ENCODE measurements at regions not wholly inside any gene's neighbourhood (a gene's known extent, or its start where the extent isn't known, plus 50 kb on each side); places are given as distances from the start of the nearest gene placed in this dataset.

DNA sequence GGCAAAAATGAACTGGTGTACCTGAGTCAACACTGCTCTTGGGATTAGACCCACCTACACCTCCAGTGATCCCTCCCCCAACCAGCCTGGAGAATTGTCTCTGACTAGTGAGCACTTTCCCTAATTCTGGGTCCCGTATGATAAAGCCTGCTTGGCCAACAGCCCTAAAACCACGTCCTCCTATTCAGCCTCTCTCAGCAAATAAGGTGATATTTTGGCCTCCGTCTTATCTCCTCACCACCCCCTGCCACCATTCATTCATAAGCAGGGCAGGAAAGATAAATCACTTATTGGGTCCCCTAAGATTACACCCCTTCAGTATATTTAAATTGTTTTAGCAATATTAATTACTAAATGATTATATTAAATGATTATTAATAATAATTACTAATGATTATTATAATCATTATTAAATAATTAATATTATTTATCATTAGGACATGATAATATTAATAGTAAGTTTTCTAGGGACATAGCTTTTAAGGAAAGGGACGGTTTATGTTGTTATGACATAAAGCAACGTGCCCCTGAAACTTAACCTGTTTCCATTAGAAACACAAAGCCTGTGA is 108.0 kb downstream of the DUSP10 start:
- Histone ChIP-seq H3K9me3 (no peaks in the 10 kb centered on the region), H3K4me1 (peaks cover 0 to 10% (median 6%) of the 10 kb centered on the region in 4 donors), H3K36me3 (no peaks in the 10 kb centered on the region), H3K27ac (no peak overlapping the region), H3K27me3 (no peaks in the 10 kb centered on the region), H3K4me3 (no peak overlapping the region)
- DNase-seq = no peak
- intact Hi-C loops (cut with DNase I; ENCODE audit: low total_unique reads) = no loop called here
- TF ChIP-seq, protein P1, sequence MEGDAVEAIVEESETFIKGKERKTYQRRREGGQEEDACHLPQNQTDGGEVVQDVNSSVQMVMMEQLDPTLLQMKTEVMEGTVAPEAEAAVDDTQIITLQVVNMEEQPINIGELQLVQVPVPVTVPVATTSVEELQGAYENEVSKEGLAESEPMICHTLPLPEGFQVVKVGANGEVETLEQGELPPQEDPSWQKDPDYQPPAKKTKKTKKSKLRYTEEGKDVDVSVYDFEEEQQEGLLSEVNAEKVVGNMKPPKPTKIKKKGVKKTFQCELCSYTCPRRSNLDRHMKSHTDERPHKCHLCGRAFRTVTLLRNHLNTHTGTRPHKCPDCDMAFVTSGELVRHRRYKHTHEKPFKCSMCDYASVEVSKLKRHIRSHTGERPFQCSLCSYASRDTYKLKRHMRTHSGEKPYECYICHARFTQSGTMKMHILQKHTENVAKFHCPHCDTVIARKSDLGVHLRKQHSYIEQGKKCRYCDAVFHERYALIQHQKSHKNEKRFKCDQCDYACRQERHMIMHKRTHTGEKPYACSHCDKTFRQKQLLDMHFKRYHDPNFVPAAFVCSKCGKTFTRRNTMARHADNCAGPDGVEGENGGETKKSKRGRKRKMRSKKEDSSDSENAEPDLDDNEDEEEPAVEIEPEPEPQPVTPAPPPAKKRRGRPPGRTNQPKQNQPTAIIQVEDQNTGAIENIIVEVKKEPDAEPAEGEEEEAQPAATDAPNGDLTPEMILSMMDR (IDR thresholded peaks at IDR 0.05) = no peak

DNA sequence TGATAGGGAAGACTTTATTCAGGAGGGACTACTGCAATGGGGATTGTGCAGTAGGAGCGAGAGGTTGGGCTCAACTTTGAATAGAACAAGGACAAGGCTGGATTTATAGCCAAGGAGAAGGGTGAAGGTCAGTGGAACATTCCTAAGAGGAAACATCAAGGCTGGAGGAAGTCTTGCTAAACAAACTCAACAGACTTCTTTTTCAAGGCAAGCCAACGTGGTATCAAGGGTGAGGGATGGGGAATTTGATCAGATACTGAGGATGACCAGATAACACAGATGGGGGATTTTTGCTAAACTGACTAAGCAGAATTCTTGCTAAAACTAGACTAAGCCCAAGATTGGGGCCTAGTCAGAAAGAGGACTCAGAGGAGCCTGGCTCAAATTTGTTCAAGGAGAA is 107.3 kb downstream of the DUSP10 start:
- TF ChIP-seq, protein P1 (IDR thresholded peaks at IDR 0.05) = no peak
- intact Hi-C loops (cut with DNase I; ENCODE audit: low total_unique reads) = no loop called here
- no peak overlapping the region for H3K27ac ChIP-seq

DNA sequence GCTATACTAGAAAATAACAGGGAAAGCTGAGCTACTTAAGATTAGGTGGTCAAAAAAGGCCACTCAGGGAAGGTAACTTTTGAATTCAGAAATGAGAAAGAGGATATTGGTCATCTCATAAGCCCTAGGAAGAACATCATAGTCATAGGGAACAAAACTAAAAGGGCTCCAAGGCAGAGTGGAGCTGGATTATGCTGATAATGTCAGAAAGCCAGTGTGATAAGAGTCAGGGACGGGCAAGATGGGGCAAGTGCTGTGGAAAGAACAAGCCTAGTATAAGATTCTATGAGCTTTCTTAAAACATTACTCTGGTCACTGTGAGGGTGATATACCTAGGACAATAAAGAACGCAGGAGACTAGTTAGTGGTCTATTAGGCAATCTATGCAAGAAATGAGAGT is 106.6 kb downstream of the DUSP10 start:
- Histone ChIP-seq H3K27ac (no peak overlapping the region), H3K9me3 (no peaks in the 10 kb centered on the region), H3K27me3 (no peaks in the 10 kb centered on the region), H3K4me3 (no peak overlapping the region), H3K4me1 (peaks cover 0 to 10% (median 6%) of the 10 kb centered on the region in 4 donors), H3K36me3 (no peaks in the 10 kb centered on the region)
- no peak for DNase-seq
- intact Hi-C loops (cut with DNase I; ENCODE audit: low total_unique reads) = no loop called here
- TF ChIP-seq, protein P1 (IDR thresholded peaks at IDR 0.05) = no peak

More for the DNA sequence above, 107.3 kb downstream of the DUSP10 start:
- H3K36me3 ChIP-seq = no peaks in the 10 kb centered on the region
- H3K4me1 ChIP-seq = peaks cover 0 to 10% (median 6%) of the 10 kb centered on the region in 4 donors
- no peaks in the 10 kb centered on the region for H3K9me3 ChIP-seq
- no peak for DNase-seq
- no peak overlapping the region for H3K4me3 ChIP-seq
- H3K27me3 ChIP-seq = no peaks in the 10 kb centered on the region

DNA sequence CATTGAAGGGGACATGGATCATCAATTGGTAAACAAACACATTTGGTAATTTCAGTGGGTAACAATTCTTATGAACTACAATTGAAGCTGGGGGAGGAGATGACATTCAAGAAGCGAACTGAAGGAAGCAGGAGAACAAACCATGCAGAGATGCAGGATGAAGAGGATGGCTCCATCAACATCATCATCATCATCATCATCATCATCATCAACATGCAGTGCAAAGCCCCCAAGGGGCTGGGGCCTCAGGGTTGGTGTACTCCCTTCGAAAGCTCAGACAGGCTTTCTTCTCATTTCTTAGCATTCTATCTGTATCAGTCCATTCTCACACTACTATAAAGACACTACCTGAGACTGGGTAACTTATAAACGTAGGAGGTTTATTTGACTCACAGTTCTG is 105.8 kb downstream of the DUSP10 start:
- no peak overlapping the region for H3K4me3 ChIP-seq
- H3K4me1 ChIP-seq = peaks cover 0 to 10% (median 6%) of the 10 kb centered on the region in 4 donors
- no peaks in the 10 kb centered on the region for H3K9me3 ChIP-seq
- no peak overlapping the region for H3K27ac ChIP-seq
- intact Hi-C loops (cut with DNase I; ENCODE audit: low total_unique reads) = no loop called here
- no peaks in the 10 kb centered on the region for H3K27me3 ChIP-seq
- H3K36me3 ChIP-seq = no peaks in the 10 kb centered on the region
- DNase-seq = no peak
- TF ChIP-seq, protein P1 (IDR thresholded peaks at IDR 0.05) = no peak

DNA sequence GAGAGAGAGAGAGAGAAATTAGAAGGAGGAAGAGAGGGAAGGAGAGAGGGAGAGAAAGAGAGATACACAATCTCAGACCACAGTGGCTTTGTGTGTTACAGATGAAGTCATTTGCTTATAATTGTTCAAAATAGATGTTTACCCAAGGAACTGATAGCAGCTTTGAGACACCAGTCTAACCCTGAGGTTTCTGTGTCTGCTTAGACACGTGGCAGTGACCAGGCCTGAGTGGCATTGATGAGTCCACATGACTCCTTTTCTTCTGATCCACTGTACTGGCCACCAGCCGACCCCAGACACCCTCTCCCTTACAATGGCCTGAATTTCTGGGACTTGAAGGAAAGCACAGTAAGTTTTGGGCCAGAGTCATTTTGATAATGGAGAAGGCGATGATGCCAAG is 104.9 kb downstream of the DUSP10 start:
- Histone ChIP-seq H3K4me3 (no peak overlapping the region), H3K36me3 (no peaks in the 10 kb centered on the region), H3K27me3 (no peaks in the 10 kb centered on the region), H3K27ac (no peak overlapping the region), H3K9me3 (no peaks in the 10 kb centered on the region), H3K4me1 (peaks cover 0 to 10% (median 6%) of the 10 kb centered on the region in 4 donors)
- intact Hi-C loops (cut with DNase I; ENCODE audit: low total_unique reads) = no loop called here
- TF ChIP-seq, protein P1 (IDR thresholded peaks at IDR 0.05) = no peak
- DNase-seq = no peak

DNA sequence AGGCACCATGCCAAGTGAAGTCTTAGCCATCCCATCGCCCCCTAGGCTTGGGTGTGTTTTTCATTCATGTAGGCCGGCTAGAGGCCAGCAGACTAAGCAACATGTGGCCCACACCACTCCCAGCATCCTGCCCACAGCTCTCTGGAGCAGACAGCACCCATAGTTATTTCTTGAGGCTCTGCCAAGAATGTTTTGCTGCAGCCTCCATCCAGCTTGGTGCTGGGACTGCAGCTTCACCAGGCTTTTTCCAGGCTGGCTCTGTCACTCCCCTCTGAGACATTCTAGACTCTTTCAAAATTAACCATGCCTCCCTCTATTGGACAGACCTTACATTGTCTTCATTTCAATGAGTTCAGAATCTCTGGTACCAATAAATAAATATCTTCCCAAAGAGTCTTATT is 104.2 kb downstream of the DUSP10 start:
- intact Hi-C loops (cut with DNase I; ENCODE audit: low total_unique reads) = no loop called here

More for the DNA sequence above, 104.2 kb downstream of the DUSP10 start:
- H3K27ac ChIP-seq = no peak overlapping the region
- no peaks in the 10 kb centered on the region for H3K27me3 ChIP-seq
- H3K4me3 ChIP-seq = no peak overlapping the region
- H3K36me3 ChIP-seq = no peaks in the 10 kb centered on the region
- TF ChIP-seq, protein P1 (IDR thresholded peaks at IDR 0.05) = no peak
- no peak for DNase-seq
- no peaks in the 10 kb centered on the region for H3K9me3 ChIP-seq
- peaks cover 0 to 10% (median 6%) of the 10 kb centered on the region in 4 donors for H3K4me1 ChIP-seq
